Anterior cingulate cortex (tissue), 58 donors: ENCODE measurements at regions not wholly inside any gene's neighbourhood (a gene's known extent, or its start where the extent isn't known, plus 50 kb on each side); places are given as distances from the start of the nearest gene placed in this dataset.
"Not testable (repeated sequence)": the region's sequence is repeated elsewhere in the genome, so short reads cannot be mapped to it uniquely, and the experiment has no call there.

Source experiments
- DNase-seq, 58 donors: peaks; one replicate each; lab custom pipeline; 2025; lab: John Stamatoyannopoulos, UW

DNA sequence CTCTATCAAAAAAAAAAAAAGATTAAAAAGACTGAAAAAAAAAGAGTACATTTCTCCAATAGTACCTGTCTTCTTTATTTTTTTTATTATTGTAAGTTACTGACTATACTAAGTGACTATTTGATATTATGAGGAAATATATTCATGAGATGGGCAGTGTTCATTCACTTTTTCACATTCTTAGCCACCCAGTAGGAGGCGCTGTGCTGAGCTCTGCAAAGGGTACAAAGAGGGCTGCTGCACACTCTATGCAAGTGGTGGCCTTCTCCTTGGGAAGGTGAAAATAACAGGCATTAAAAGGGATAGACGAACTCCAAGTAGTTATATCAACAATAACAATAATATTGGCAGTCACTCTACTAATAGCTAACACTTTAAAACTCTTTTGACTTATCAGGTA is 1034.9 kb upstream of the FANCL start:
- DNase-seq = no peak

DNA sequence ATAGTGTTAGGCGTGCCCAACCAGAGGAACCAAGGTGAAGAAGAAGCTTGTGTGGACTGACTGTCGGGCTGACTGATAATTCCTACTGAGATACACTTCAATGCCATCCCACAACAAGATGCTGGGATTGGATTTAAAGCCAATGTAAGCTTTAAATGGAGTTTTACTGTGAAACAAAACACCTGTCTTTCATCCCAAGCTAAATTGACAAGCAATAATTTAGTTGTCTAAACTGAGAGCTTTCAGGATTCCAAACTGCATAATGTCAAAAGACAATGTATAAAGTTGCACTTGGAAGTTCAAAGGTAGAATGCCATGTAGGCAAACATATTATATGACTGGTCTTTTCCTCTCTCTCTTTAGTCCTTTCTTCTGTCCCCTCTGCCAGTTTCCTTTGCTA is 1025.3 kb upstream of the FANCL start:
- DNase-seq = no peak

DNA sequence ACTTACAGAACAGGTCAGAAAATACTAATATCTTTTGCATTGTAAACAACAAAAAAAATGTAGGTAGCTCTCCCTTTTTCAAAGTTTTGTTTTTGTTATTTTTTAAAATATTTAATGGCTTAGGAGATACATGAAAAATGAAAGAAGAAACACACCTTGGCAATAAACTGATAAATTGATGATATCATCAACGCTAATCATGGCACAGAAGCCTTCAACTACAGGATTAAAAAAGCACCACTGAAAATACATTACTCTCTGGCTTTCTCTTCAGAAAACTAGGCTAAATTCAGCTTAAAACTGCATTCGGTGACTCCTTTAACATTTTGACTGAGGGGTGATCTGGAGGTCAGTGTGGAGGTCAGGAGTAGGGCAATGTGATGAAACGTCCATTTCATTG is 1018.8 kb upstream of the FANCL start:
- no peak for DNase-seq

DNA sequence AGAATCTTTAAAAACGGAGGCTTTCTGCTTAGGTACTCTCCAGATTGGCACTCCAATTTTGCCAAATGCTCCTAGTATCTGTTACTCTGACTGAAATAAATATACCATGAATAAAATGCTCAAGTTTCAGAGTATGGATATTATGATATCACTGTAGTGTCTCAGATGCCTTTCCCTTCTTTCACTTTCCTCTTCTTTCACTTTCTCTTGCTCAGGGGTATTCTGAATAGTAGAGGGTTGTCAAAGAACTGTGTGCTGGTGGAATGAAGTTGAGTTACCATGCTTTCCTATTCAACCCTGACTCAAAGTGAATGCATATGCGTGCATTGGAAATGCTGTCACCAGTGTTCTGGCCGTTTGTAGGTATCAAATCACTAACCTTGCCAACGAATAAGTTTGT is 1015.2 kb upstream of the FANCL start:
- no peak for DNase-seq

DNA sequence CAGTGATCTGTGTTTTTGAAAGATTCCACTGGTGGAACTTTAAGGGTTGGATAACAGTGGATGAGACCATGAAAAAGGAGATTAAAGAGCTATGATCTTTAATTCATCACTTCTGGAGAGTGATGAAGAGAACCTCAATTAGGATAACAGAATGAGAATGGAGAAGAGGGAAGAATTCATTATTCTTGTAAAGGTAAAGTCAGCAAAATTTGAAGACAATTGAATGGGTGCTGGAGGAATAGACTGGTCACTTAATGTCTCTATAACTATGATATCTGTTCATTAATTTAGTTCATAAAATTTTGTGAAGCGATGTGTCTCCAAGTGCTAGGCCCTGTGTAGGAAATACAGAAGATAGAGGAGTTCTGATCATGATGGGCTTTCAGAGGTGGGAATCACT is 1013.2 kb upstream of the FANCL start:
- DNase-seq = no peak

DNA sequence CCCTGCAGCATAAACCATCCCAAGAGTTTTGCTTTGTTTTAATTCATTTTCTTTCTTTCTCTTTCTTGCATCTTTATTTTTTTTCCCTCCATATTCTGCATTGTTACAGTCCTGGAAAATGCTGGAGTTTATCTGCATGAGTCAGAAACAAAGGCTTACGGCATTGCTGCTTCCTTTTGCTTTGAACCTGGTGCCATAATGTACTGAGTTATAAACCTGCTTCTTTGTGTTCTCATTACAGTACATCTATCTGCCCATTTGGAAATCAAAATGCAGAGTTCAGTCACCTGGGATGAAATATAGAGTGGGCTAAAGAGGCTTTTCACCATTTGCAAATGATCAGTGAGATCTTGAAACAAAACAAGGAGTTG is 1009.2 kb upstream of the FANCL start:
- DNase-seq = no peak

DNA sequence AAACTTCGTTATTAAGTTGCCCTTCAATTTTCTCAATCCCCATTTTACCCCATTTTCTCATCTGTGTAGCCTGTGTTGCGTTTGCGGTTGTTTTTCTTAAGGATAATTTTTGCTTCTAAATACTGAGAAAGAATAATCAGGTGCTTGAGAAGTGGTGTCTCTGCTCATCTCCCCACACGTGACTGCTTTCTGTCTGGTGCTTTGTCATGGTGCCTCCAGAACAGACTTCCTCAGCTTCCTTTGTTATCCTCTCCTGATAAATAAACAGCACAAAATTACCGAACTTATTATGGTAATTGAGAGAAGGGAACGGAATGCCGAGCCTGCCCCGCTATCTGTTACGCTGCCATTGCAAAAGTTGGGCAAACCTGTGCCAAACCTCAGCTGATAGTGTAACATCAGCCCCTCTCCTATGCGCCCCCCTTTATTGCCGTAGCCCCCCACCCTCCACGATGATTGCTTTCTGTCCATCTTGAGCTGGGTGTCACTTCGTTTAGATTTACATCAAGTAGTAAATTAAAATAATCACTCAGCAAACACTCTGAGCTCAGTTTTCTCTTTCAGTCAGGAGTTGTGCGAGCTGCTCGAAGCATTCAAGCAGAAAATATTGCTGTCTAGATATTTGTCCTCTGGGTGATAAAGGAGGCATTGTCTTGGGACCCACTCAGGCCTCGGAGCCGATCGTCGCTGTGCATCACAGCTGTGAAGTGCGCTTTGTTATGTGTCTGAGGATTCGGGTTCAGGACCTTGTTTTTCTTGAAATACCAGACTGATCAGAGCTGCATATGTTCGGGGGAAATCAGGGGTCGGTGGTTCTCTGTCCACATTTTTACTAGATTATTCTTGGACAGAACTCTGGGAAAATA is 1008.5 kb upstream of the FANCL start:
- DNase-seq = peak in 30 of 58 donors; percentile 1 to 58 (median 16)

DNA sequence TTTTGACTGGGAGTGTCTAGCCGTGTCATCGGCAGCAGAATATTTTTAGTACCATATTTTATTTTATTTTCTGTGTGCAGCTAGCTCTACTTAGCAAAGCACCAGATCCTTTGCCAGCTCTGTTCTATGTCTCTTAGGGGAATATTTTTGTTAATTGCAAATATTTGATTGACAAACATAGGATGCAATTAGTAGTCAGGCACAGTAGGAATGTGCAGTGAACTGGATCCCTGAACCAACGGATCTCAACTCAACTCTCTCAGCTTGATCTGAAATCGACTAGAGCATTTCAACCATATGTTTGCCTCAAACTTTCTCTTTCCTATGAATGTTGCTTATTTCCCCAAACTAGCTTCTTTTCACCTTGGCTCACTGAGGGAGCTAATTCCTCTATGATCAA is 998.0 kb upstream of the FANCL start:
- DNase-seq = no peak

DNA sequence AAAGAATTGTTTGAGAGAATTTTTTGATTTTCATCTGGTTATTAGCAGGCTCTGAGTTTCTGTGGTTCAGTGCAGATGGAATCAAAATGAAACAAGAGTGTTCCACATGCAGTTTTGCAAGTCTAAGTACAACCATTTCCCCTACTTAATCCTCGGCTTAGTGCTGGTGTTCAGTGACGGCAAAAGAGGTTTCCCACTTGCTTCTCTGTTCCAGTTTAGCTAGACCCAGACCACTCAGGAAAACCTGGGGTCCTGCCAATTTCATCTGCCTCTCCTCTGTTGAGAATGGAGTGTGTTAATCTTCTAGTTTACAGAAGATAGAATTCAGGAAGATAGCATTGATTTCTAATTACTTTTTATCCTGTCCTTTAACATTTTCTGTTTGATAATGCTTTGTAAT is 996.2 kb upstream of the FANCL start:
- DNase-seq = no peak

DNA sequence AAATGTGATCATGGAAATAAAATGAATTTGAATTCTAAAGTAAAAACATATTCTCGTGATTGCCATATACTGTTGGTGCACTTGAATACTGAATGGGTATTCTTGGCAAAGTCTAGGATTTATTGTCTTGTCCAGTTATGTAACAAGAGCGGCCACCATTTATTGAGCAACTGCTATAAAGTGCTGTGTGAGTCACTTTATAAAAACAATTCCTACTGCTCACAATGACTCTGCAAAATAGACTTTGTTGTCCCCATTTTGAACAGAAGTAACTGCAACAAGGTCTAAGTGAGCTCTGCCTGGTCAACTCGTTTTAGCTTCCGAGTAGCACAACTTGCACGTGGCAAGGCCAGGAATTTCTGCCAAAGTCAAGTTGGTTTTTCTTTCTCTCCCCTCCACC is 995.6 kb upstream of the FANCL start:
- DNase-seq = no peak

DNA sequence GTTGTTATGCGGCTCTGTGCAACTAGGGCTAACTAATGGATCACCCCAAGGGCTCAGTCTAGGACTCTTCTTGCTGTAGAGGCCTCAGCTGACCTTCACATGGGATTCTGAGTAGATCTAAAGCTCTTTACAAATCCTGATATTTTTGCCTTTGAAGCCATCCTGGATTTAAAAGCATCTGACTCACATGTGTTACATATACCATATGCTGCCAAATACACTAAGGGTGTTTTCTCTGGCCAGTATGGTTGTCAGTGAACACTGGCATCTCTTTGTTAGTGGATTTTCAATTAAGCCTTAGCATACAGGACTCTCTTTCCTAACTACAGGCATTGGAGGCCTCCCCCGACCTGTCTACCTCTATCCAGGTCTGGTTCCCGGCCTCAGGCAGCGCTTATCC is 992.8 kb upstream of the FANCL start:
- DNase-seq = peak in 2 of 58 donors; percentile 5 to 27

DNA sequence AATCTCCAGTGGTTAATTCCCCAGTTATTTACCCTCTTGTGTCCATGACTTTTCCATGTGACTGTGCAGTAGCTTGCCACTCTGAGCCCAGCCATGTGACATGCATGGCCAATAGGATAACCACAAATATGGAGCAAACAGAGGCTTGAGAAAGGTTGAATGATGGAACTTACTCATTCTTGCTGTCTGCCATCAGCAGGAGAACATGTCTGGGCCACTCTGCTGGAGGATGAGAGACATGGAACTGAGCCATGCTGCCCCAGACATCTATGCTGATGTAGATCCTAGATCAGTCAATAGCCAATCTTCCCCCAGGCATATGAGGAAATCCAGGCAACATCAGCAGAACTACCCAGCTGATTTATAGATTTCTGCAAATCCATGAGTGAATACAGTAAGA is 992.3 kb upstream of the FANCL start:
- DNase-seq = no peak

DNA sequence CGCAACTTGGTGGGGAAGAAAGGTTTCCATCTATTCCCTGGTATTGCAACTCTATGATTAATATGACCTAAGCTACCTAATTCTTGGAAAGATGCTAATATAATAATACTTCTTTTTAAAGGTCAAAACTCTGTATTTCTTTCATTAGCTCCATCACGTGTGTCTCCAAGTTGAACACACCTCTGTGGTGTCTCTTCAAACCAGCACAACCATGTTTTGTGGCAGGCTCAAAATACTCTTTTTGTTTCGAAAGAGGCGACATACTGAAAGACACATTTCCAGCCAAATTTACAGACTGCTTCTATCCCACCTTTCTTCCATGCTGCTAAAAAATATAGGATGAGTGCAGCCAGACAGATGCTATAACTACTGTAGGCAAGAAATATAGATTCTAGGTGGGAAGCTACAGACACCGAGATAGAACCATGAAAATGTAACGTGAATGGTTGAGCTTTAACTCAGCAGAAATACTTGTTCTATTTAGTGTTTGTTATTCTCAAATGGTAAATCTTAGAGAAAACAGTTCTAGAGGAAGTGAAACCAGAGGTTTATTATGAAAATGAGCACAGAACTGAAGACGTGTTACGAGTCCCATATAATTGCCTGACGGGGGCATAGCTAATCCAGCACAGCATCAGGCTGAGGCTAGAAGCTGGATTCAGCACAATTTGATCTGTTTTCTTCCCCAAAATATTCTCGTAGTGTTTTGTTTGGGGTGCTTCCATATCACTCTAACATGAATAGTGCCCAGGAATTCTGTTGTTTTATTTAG is 991.5 kb upstream of the FANCL start:
- peak in 1 of 58 donors; percentile 1 for DNase-seq

DNA sequence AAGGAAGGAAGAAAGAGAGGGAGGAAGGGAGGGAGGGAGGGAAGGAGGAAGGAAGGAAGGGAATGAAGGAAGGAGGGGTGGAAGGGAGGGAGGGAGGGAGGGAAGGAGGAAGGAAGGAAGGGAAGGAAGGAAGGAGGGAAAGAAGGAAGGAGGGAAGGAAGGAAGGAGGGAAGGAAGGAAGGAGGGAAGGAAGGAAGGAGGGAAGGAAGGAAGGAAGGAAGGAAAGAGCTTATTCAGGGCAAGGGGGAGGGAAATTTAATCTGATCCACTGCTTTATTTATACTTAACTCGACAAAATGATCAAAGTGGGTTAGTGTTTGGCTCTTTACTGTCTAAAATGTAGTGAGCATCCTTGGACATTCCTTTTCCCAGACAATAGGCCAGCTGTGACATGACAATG is 985.2 kb upstream of the FANCL start:
- DNase-seq = not testable (repeated sequence)

DNA sequence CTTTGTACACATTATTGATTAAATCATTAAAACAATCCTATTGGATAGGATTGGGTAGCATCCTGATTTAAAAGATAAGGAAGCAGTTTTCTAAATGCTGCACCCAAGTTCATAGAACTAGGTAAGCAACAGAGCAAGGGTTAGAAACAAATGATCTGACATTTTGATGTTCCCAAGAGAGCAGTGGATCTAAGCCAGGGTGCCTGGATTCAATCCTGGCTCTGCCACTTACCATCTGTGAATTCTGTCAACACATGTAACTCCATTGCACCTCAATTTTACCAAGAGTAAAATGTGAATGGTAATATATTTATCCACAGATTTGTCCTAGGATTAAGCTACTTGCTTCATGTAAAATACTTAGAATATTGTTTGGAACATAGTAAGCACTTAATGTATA is 982.6 kb upstream of the FANCL start:
- no peak for DNase-seq

DNA sequence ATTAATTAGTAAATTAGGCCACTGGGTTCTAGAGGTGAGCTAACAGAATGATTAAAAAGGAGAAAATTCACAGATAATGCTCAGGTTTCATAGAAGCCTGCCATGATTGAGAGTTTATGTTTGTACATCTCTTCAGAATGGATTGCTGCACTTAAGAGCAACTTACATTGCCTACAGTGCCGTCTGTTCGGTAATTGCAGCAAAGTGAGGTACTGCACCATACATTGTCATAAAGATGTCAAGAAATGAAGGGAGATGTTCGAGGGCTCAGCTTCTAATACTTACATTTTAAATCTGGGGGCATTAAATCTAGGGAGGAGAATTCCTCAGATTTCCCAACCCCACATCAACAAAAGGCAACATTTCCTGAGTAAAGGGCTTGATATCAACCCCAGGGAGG is 976.2 kb upstream of the FANCL start:
- DNase-seq = no peak

DNA sequence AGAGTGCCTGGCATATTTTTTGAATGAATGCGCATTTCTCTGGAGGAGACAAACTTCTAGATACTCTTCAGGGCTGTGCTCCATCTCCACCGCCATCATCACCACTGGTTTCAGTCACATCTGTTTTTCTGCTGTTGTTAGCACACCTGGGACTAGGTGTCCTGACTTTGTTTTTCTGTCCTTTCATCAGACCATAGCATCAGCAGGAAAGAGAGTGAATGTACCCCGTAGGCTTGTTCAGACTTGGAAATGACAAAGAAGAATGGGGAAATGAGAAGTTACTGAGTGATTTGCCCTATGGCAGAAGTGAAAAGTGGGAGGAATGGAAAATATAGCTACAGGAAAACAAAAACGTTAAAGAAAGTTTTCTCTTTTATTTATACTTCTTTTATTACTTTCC is 965.2 kb upstream of the FANCL start:
- DNase-seq = no peak

DNA sequence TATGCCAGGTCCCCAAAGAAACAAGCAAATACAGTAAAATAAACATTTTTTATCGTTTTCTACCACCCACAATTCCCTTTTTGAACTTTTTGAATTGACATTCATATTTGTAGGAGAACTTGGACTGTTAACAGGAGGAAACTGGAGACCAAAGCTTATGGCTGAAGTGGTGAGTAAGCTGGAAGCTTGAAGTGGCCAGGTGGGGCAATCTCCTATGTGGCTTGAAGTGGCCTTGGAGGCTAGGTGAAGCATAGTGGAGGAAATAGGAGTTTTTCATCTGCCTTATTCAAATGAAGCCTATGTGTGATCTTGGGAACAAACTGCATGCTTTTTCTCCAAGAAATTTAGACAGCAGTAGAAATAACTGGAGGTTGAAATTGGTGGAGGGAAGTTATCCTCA is 962.9 kb upstream of the FANCL start:
- DNase-seq = no peak

DNA sequence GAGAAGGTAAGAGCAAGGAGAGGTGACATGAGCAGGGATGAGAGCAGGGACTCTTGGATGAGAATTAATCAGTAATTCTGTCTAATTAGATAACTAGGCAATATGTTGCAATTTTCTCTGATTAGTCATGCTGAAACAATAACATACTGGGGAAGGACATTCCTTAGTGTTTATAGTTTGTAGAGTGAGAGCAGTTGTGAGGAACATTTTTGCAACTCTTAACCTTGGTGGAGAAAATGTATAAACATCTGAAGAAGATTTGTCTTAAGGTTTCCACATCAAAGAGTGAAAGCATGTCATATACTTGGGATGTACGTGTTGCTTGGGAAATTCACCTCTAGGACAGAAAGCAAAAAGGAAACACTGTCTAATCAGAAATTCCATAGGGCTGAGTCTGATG is 955.4 kb upstream of the FANCL start:
- no peak for DNase-seq

DNA sequence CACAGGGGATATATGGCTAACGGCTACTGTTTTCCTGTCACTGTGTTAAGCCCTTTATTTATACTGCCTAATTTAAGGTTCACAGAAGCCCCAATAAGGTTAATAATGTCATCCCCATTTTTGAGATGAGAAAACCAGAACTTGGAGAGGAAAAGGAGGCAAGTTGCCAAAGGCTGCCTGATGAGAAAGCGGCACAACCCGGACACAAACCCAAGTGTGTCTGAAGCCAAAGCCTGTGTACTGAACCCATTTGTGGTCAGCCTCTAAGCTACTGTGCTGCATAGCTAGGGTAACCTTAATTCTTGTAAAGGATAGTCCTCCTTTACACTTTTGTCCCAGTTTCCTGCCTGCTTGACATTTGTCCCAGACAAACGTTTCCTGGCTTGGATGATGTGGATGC is 954.7 kb upstream of the FANCL start:
- DNase-seq = no peak

DNA sequence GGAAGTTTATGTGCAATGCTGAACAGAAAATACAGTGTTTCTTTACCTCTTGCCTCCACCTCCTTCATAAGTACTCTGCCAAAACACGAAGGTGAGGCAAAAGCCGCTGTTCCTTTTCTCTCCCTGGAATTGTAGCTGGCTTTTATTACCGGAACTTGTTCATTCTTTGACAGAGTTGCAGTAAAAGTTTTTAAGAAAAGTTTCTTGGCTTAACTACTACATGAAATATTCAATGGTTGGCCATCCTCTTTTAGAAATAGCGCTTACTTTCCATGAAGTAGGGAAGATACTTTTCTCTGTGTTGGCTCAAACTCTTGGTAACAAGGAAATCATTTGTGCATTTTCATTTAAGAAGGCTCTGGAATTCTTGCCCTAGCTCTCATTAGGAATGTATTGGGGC is 950.7 kb upstream of the FANCL start:
- no peak for DNase-seq

DNA sequence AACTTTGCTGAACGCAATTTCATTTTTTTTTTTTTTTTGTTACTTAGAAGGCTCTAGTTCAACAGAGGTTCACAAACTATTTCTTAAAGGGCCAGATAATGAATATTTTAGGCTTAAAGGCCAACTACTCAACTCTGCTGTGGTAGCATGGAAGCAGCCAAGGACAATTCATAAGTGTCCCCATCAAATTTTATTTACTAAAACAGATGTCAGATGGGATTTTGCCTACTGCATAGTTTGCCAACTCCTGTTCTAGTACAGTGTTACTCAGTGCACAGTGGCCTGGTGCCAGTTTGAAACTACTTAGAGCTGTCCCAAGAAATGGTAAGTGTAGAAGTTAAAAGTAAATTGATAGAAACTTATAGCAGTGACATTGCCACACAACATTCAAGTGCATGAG is 949.4 kb upstream of the FANCL start:
- DNase-seq = no peak
